CD4-positive, alpha-beta T cell (primary cell): ENCODE measurements at regions not wholly inside any gene's neighbourhood (a gene's known extent, or its start where the extent isn't known, plus 50 kb on each side); places are given as distances from the start of the nearest gene placed in this dataset.

ENCODE experiments used
- ATAC-seq: fragments of 200-7000 bp; cut with Tn5 transposase; one replicate; pipeline ENCODE4 v1.10.0; 2022; ENCODE audit warnings: mild to moderate bottlenecking; ENCODE audit not compliant: poor library complexity
- CTCF ChIA-PET: fragments of 350-600 bp; sonication (Branson Sonifier 250); formaldehyde crosslinking; loops from one replicate; lab custom pipeline; 2021; ENCODE audit warnings: antibody characterized with exemption, inconsistent platforms; lab: Charles Lee
- POLR2A ChIA-PET: fragments of 350-600 bp; sonication (Branson Sonifier 250); formaldehyde crosslinking; loops from one replicate; lab custom pipeline; 2021; ENCODE audit warnings: antibody characterized with exemption, inconsistent platforms; lab: Charles Lee
- DNase-seq, 14 experiments: peaks; one replicate each; pipeline ENCODE4 v3.0.0-alpha.2; 2013 to 2020; ENCODE audit warnings: mixed read lengths in 2 of 14
- H3K27ac ChIP-seq, 2 donors: one replicate each; pipeline versions ENCODE4 v1.5.1 to v1.7.0; 2013; ENCODE audit warnings: low read length in 2 of 2, low read depth in 1 of 2, mild to moderate bottlenecking in 1 of 2
- H3K27me3 ChIP-seq, 2 experiments: 1 replicate in 1 of 2; 2 replicates in 1 of 2; pipeline versions ENCODE4 v1.6.1 to v1.7.0; 2013; ENCODE audit warnings: low read length in 2 of 2, control low read depth in 1 of 2, mild to moderate bottlenecking in 1 of 2, moderate library complexity in 1 of 2; ENCODE audit not compliant: insufficient read depth in 2 of 2, control insufficient read depth in 1 of 2
- H3K36me3 ChIP-seq: one replicate; pipeline ENCODE4 v1.6.1; 2013; ENCODE audit warnings: low read length, control low read depth; ENCODE audit not compliant: insufficient read depth
- H3K4me1 ChIP-seq: one replicate; pipeline ENCODE4 v1.6.1; 2013; ENCODE audit warnings: low read length, control low read depth; ENCODE audit not compliant: insufficient read depth
- H3K4me3 ChIP-seq: one replicate; pipeline ENCODE4 v1.5.1; 2013; ENCODE audit warnings: mild to moderate bottlenecking, low read length, moderate library complexity
- H3K9me3 ChIP-seq, 2 experiments: 1 replicate in 1 of 2; 2 replicates in 1 of 2; pipeline versions ENCODE4 v1.6.1 to v1.7.0; 2013; ENCODE audit warnings: low read length in 2 of 2, mild to moderate bottlenecking in 2 of 2, control low read depth in 1 of 2, moderate library complexity in 1 of 2; ENCODE audit not compliant: control insufficient read depth in 1 of 2, insufficient read depth in 1 of 2
- H3K27ac Mint-ChIP-seq: one replicate; pipeline ENCODE4 v1.8.0; 2020; ENCODE audit warnings: mixed read lengths
- H3K27me3 Mint-ChIP-seq: one replicate; pipeline ENCODE4 v1.8.0; 2021; ENCODE audit warnings: mixed read lengths
- H3K36me3 Mint-ChIP-seq: one replicate; pipeline ENCODE4 v1.8.0; 2021; ENCODE audit warnings: low read depth, mixed read lengths
- H3K4me1 Mint-ChIP-seq: one replicate; pipeline ENCODE4 v1.8.0; 2021; ENCODE audit warnings: low read depth, mixed read lengths
- H3K4me3 Mint-ChIP-seq: one replicate; pipeline ENCODE4 v1.8.0; 2020; ENCODE audit warnings: mild to moderate bottlenecking, mixed read lengths
- H3K9me3 Mint-ChIP-seq: one replicate; pipeline ENCODE4 v1.8.0; 2020; ENCODE audit warnings: mixed read lengths
- intact Hi-C, 2 experiments: fragments of 100-400 bp; cut with DNase I in 1 of 2; cut with micrococcal nuclease in 1 of 2; formaldehyde crosslinking; loops; one replicate each; pipeline versions ENCODE4 v1.15.1 to v1.9.0; 2023 to 2025; cut with DNase I, micrococcal nuclease
- TF ChIP-seq, protein P1 (sequence below): fragments of 200-600 bp; IDR thresholded peaks from one replicate; pipeline ENCODE4 v1.8.0; 2022; ENCODE audit warnings: antibody characterized with exemption, mild to moderate bottlenecking

DNA sequence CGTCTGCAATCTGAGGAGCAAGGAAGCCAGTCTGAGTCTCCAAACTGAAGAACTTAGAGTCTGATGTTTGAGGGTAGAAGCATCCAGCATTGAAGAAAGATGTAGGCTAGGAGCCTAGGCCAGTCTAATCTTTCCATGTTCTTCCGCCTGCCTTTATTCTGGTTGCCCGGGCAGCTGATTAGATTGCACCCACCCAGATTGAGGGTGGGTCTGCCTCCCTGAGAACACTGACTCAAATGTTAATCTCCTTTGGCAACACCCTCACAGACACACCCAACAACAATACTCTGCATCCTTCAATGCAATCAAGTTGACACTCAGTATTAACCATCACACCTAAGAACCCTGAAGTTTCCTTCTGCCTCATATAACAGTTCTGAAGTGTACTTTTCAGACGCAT lies 350.1 kb downstream of the RFPL4B start:
- no peaks in the 10 kb centered on the region for H3K9me3 Mint-ChIP-seq
- no peaks in the 10 kb centered on the region for H3K4me1 Mint-ChIP-seq
- no peaks in the 10 kb centered on the region for H3K9me3 ChIP-seq
- H3K4me3 Mint-ChIP-seq = no peak overlapping the region
- no peaks in the 10 kb centered on the region for H3K4me1 ChIP-seq
- no peak for ATAC-seq
- ChIA-PET POLR2A (no interaction called here), CTCF (no interaction called here)
- no peaks in the 10 kb centered on the region for H3K27me3 ChIP-seq
- intact Hi-C loops = no loop called here
- no peak overlapping the region for H3K27ac ChIP-seq
- TF ChIP-seq, protein P1, sequence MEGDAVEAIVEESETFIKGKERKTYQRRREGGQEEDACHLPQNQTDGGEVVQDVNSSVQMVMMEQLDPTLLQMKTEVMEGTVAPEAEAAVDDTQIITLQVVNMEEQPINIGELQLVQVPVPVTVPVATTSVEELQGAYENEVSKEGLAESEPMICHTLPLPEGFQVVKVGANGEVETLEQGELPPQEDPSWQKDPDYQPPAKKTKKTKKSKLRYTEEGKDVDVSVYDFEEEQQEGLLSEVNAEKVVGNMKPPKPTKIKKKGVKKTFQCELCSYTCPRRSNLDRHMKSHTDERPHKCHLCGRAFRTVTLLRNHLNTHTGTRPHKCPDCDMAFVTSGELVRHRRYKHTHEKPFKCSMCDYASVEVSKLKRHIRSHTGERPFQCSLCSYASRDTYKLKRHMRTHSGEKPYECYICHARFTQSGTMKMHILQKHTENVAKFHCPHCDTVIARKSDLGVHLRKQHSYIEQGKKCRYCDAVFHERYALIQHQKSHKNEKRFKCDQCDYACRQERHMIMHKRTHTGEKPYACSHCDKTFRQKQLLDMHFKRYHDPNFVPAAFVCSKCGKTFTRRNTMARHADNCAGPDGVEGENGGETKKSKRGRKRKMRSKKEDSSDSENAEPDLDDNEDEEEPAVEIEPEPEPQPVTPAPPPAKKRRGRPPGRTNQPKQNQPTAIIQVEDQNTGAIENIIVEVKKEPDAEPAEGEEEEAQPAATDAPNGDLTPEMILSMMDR = no peak
- no peaks in the 10 kb centered on the region for H3K36me3 Mint-ChIP-seq
- DNase-seq = no peak
- H3K36me3 ChIP-seq = no peaks in the 10 kb centered on the region
- no peaks in the 10 kb centered on the region for H3K27me3 Mint-ChIP-seq
- H3K4me3 ChIP-seq = no peak overlapping the region
- H3K27ac Mint-ChIP-seq = no peak overlapping the region

DNA sequence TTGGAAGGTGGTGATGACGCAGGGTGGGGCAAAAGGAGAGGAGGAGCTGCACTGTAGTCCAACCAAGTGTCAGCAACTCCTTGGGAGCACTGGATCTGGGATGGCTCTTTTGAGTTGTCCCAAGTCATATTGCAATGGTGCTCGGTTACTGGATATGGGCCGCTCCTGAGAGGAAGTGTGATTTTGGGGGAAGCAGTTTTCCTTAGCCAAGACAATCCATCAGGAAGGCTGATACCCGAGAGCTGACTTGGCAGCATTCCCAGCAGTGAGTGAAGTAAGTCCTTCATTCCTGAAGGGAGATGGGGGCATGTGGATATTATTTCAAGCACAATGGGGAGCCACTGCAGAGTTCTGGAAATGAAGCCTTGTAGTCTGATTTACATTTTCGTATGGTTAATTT lies 354.1 kb downstream of the RFPL4B start:
- Mint-ChIP-seq H3K36me3 (no peaks in the 10 kb centered on the region), H3K4me3 (no peak overlapping the region), H3K4me1 (no peaks in the 10 kb centered on the region), H3K27me3 (no peaks in the 10 kb centered on the region), H3K27ac (no peak overlapping the region), H3K9me3 (no peaks in the 10 kb centered on the region)
- ChIA-PET POLR2A (no interaction called here), CTCF (no interaction called here)
- DNase-seq (no peak), ATAC-seq (no peak)
- H3K27me3 ChIP-seq = no peaks in the 10 kb centered on the region
- H3K9me3 ChIP-seq = no peaks in the 10 kb centered on the region
- H3K4me1 ChIP-seq = no peaks in the 10 kb centered on the region
- no peaks in the 10 kb centered on the region for H3K36me3 ChIP-seq
- intact Hi-C loops = no loop called here
- no peak overlapping the region for H3K4me3 ChIP-seq
- TF ChIP-seq, protein P1 = no peak
- no peak overlapping the region for H3K27ac ChIP-seq

DNA sequence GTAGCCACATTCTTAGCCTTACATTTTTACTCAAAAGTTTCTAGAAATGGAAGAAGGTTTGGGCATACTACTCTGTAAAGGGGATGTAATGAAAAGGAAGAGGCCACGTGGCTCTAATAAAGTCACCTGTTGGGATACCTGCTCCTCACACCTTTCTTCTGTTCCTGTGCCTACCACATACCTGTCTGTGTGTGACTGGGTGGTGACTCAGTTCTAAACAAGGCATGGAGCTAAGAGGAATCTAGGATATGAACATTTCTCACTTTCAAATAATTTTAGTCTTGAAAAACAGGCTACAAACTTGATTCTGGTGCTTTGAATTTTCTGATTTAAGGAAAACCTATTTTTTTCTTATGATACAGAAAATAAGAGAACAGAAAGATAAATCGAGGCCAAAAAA lies 363.6 kb downstream of the RFPL4B start:
- no peaks in the 10 kb centered on the region for H3K4me1 Mint-ChIP-seq
- no peak overlapping the region for H3K27ac Mint-ChIP-seq
- Histone ChIP-seq H3K27ac (no peak overlapping the region), H3K4me1 (no peaks in the 10 kb centered on the region), H3K4me3 (no peak overlapping the region), H3K27me3 (no peaks in the 10 kb centered on the region), H3K9me3 (no peaks in the 10 kb centered on the region), H3K36me3 (no peaks in the 10 kb centered on the region)
- ChIA-PET CTCF (no interaction called here), POLR2A (no interaction called here)
- no peaks in the 10 kb centered on the region for H3K27me3 Mint-ChIP-seq
- H3K36me3 Mint-ChIP-seq = no peaks in the 10 kb centered on the region
- intact Hi-C loops = no loop called here
- TF ChIP-seq, protein P1 = no peak
- H3K9me3 Mint-ChIP-seq = no peaks in the 10 kb centered on the region
- H3K4me3 Mint-ChIP-seq = no peak overlapping the region
- DNase-seq = no peak
- ATAC-seq = no peak
